ENCODE measurements at regions not wholly inside any gene's neighbourhood (a gene's known extent, or its start where the extent isn't known, plus 50 kb on each side); places are given as distances from the start of the nearest gene placed in this dataset.

DNA sequence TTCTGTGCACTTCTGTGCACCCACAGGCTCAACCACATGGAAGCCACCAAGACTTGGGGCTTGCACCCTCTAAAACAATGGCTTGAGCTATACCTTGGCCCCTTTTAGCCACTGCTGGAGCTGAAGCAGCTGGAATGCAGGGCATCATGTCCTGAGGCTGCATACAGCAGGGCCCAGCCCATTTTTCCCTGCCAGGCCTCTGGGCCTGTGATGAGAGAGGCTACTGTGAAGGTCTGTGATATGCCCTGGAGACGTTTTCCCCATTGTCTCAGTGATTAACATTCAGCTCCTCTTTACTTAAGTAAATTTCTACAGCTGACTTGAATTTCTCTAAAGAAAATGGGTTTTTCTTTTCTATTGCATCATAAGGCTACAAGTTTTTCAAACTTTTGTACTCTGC, 134.0 kb upstream of the EGFLAM start:
- no peak for TF ChIP-seq POLR2A (IDR thresholded peaks at IDR 0.05)
- TF ChIP-seq, protein P1, sequence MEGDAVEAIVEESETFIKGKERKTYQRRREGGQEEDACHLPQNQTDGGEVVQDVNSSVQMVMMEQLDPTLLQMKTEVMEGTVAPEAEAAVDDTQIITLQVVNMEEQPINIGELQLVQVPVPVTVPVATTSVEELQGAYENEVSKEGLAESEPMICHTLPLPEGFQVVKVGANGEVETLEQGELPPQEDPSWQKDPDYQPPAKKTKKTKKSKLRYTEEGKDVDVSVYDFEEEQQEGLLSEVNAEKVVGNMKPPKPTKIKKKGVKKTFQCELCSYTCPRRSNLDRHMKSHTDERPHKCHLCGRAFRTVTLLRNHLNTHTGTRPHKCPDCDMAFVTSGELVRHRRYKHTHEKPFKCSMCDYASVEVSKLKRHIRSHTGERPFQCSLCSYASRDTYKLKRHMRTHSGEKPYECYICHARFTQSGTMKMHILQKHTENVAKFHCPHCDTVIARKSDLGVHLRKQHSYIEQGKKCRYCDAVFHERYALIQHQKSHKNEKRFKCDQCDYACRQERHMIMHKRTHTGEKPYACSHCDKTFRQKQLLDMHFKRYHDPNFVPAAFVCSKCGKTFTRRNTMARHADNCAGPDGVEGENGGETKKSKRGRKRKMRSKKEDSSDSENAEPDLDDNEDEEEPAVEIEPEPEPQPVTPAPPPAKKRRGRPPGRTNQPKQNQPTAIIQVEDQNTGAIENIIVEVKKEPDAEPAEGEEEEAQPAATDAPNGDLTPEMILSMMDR (IDR thresholded peaks at IDR 0.05), result no peak

All from adrenal gland (tissue), 5 donors.